8988T (cell line): ENCODE measurements at regions not wholly inside any gene's neighbourhood (a gene's known extent, or its start where the extent isn't known, plus 50 kb on each side); places are given as distances from the start of the nearest gene placed in this dataset.
"Not testable (repeated sequence)": the region's sequence is repeated elsewhere in the genome, so short reads cannot be mapped to it uniquely, and the experiment has no call there.

Experiments
- DNase-seq: peaks from one replicate; pipeline ENCODE4 v3.0.0; 2011

DNA sequence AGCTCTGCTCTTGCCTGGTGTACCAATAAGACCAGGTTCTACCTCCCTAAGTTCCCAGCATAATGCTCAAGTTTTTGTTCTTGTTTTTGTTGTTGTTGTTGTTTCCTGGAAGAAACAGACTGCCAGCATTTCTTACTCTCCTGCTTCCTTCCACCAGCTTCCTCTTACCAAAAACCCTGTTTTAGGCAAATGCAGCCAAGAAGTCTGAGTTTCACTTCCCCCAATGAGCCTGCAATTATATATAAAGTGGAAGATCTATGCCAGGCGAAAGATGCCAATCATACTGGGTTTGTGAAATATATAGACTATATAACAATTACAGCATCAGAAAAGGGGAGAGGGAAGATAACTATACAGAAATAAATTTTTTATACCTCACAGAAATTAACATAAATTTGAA, 931.5 kb upstream of the FAT3 start:
- DNase-seq = no peak

DNA sequence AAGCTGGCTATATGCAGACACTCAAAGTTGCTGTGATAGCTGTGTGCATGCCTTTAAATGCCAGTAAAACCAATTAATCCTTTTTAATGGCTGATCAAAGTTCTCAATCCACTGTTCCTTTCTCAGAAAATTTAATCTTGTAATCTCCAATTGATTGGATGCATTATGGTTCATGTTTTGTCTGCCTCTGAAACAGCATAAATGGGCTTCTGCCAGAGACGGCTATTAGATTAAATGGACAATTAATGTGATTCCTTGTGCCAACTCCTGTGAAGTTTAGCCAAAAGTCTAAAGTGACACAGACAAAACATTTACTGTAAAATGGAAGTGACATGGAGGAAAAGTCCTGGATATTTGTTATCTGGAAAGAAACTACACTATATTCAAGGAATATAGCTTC, 952.5 kb upstream of the FAT3 start:
- no peak for DNase-seq

DNA sequence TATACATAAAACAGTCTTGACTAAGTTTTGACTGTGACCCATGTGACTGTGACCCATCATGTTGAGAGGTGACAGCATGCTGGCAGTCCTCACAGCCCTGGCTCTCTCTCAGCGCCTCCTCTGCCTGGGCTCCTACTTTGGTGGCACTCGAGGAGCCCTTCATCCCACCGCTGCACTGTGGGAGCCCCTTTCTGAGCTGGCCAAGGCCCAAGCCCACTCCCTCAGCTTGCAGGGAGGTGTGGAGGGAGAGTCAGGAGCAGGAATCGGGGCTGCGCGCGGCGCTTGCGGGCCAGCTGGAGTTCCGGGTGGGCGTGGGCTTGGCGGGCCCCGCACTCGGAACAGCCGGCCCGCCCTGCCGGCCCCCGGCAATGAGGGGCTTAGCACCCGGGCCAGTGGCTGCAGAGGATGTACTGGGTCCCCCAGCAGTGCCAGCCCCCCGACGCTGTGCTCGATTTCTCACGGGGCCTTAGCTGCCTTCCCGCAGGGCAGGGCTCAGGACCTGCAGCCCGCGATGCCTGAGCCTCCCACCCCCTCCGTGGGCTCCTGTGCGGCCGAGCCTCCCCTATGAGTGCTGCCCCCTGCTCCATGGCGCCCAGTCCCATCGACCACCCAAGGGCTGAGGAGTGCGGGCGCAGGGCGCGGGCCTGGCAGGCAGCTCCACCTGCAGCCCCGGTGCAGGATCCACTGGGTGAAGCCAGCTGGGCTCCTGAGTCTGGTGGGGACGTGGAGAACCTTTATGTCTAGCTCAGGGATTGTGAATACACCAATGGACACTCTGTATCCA, 955.9 kb upstream of the FAT3 start:
- DNase-seq = not testable (repeated sequence)

DNA sequence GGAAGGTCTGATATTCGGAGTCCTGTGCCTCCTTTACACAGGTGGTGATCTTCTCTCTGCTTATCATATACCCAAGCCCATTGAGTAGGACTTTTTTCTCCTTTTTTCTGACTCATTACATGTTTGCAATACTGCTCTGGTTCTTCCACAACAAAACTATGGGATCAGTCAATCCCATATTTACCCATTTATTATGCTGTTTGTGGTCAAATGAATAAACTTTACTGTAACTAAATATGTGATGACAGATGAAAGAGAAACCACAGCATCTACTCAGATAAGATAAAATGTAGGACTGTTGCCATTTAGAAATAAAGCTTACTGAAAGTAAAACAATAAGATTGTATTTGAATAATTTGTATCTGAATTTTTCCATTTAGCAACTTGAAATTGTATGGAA, 958.7 kb upstream of the FAT3 start:
- no peak for DNase-seq

GRCh38 chr11:91264481-91264880, 960.1 kb upstream of the FAT3 start:
- DNase-seq = no peak

GRCh38 chr11:91263496-91264365, 960.9 kb upstream of the FAT3 start:
- no peak for DNase-seq

DNA sequence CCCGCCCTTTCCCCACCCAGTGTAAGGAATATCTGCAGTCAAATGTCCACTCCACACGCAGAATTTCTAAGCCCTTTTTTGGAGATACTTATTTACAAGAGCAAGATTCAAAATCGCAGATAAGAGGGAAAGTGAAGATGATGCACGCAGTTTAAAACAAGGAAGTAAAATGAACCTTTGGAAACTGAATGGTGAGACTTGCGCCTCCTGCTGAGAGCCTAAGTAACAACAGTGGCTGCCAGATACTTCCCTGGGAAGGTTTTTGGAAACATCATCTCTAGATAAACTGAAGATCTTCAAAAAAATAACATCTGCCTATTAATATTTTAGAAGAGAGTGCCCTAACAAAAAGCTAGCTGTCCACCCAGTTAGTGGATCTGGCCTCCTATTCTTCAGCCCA, 963.1 kb upstream of the FAT3 start:
- no peak for DNase-seq

DNA sequence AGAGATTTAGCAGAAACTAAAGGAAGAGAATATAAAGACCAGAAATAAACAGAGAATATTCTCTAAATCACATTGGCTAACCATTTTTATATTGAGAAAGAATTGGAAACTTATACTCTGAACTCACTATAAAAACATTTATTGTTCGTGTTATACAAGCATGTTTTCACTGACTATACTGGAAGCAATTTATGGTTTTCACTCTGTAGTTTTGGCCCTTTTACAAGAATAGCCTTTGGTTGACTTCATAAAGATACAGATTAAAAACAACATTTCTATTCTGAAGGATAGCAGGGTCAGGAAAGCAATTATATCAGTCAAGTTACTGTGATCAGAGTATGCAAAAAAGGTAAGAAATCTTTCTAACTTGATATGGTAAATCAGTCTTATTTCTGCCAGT, 965.7 kb upstream of the FAT3 start:
- DNase-seq = no peak

DNA sequence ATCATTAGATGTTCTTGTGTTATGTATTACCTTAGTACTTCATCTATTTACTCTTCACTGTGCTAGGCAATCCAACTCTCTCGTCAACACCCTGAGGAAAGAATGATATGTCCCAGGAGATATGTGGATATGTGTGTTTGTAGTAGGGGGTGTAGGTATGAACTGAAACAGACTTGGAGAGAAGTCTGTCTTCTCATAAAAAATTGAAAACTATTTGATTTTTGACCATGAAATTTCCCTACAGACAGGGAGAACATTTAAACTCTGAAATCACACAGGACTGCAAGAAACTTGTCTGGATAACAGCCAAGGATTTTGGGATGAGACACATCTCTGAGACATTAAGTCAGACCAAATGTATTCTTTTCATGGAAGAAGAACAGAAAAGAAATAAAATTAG, 967.0 kb upstream of the FAT3 start:
- DNase-seq = no peak

GRCh38 chr11:91248199-91248807, 976.3 kb upstream of the FAT3 start:
- no peak for DNase-seq

GRCh38 chr11:91247009-91247735, 977.4 kb upstream of the FAT3 start:
- no peak for DNase-seq

GRCh38 chr11:91244912-91245311, 979.7 kb upstream of the FAT3 start:
- no peak for DNase-seq

- DNase-seq = no peak
These were observed 981.0 kb upstream of the FAT3 start for GRCh38 chr11:91243630-91244029.

- no peak for DNase-seq
These were observed 981.6 kb upstream of the FAT3 start for GRCh38 chr11:91243051-91243450.

- DNase-seq = no peak
These were observed 983.4 kb upstream of the FAT3 start for GRCh38 chr11:91241226-91241625.

DNA sequence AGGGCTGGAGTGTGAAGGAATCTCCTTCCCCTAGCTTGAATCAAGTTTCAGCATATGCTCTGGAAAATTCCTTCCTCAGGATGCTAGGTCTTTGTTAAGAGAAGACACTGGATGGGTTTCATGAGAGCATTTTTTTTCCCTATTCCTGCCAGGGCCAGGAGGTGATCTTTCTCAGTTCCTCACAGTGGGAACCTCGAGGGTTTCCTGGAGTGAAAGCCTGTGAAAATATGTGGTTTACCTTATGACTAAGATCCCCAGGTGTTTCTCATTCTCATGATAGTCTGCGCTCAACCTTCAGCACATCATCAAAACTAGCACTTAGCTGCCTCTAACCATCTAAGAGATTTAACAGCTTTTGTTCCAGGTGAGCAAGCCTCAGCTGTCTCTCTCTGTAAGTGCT, 985.3 kb upstream of the FAT3 start:
- no peak for DNase-seq

GRCh38 chr11:91231226-91231625, 993.4 kb upstream of the FAT3 start:
- no peak for DNase-seq

- no peak for DNase-seq
These were observed 994.0 kb upstream of the FAT3 start for GRCh38 chr11:91230647-91231046.

DNA sequence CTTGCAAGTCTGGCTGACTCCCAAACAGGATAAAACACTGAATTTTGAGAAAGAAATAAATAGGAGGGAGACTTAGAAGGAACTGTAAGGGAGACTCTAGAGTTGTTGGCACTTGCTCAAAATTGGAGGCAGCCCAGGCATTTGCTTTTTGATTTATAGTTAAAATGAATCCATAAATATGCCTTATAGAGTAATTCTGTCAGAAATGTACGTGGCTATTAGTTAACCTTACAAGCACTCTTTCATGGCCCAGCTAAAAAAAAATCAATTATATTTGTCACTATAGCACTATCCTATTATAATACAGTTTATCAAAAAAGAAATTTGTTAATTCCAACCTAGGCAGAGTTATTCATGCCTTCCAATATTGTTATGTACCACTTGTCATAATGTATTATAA, 1000.0 kb upstream of the CHORDC1 start:
- no peak for DNase-seq

DNA sequence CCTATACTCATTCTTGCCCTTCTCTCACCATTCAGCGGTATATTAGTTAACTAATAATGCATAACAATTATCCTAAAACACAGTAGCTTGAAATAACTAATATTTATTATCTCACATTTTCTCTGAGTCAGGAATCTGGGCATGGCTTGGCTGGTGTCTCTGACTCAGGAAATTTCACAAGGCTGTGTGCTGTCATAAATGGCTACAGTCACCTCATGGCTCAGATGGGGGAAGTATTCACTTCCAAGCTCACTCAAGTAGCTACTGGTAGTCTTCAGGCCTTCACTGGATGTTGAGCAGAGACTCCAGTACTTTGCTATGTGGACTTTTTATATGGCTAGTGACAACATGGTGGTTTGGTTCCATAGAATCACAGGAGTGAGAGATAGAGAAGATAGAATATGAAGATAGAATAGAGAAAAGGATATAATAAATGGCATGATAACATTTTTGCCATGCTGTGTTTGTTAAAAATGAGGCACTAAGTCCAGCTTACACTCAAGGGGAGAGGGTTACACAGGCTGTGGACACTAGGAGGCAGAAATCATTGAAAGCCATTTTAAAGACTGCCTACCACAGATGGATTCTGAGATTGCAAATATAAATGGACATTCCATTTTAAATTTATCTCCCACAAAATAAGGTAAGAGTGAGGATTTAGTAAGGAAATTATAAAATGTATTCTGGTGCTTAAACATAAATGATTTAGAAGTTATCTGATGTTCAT, 997.8 kb upstream of the CHORDC1 start:
- DNase-seq = no peak

GRCh38 chr11:91219535-91219934, 996.7 kb upstream of the CHORDC1 start:
- no peak for DNase-seq

DNA sequence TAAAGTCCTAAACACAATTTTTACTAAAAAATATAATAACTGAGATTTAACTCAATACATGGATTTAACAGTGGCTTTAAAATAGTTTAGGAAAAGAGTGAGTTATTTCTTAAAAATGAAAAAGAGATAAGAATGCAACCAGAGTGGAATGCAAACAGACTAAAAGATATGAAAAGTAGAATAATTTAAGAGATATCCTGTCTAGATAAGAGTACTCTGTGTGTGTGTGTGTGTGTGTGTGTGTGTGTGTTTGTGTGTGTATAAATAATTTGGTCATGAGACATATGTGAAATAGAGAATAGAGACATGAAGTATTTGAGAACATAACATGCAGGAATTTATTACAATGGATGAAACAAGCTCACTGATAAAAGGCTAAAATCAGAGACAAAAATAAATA, 986.9 kb upstream of the CHORDC1 start:
- DNase-seq = no peak

DNA sequence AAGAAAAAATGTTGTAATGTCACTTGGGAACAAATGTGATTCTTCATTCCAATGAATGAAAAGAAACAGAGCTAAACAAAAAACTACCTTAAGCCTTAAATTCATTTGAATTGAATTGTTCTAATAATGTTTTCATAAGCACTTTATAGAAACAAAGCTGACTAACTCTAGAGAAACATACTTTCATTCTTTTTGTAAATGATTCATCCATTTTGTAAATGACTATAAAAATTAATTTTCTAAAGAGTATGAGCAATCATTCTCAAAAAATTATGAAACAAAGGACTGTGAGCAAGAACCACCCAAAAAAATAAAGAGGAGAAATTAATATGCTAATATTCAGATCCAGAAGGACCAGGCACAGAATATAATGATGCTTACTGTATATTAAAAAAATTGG, 986.5 kb upstream of the CHORDC1 start:
- no peak for DNase-seq
